ENCODE measurements at regions not wholly inside any gene's neighbourhood (a gene's known extent, or its start where the extent isn't known, plus 50 kb on each side); places are given as distances from the start of the nearest gene placed in this dataset.
"Not testable (repeated sequence)": the region's sequence is repeated elsewhere in the genome, so short reads cannot be mapped to it uniquely, and the experiment has no call there.

DNA sequence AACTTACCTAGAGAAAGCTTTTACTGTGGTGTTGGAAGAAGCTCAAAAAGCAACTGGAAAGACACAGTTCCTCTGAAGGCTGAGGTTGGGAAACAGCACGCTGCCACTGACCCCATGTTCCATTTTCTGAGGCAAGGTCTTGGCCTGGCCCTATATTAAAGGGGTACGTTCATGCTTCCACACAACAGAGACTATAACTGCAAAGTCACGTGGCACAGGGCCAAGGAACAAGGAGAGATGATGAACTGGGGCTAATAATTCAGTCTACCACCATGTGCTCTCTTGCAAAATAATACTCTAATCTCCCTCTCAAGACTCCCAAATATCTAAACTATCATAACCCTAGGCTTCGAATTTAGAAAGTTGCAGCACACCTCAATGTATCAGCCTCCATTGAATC is 381.6 kb downstream of the DSEL start:
- Mint-ChIP-seq H3K4me1 (ENCODE audit: low read depth) (no peaks in the 10 kb centered on the region), H3K27ac (no peak overlapping the region), H3K9me3 (ENCODE audit: low read depth) (no peaks in the 10 kb centered on the region), H3K36me3 (no peaks in the 10 kb centered on the region), H3K4me3 (no peak overlapping the region), H3K27me3 (no peaks in the 10 kb centered on the region)

DNA sequence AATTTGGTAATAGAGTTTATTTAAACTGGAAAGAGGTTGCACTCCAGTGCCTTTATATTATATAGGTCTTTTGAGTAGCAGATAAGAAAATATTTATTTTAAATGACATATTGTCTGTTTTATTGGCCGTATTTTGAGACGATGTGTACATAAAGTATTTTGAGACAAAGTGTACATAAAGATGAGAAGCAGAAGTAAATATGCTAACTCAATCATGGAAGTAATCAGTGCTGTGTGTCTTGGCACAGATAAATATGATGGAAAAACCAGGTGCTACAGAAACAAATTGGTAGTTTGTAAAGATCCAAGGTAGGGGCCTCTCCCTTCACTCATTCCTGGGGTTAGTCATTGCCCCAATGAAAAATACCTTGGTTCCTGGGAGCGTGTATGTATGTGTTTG is 382.9 kb downstream of the DSEL start:
- Mint-ChIP-seq H3K4me1 (ENCODE audit: low read depth) (no peaks in the 10 kb centered on the region), H3K9me3 (ENCODE audit: low read depth) (no peaks in the 10 kb centered on the region), H3K4me3 (no peak overlapping the region), H3K27me3 (peaks cover 3% of the 10 kb centered on the region), H3K36me3 (no peaks in the 10 kb centered on the region), H3K27ac (no peak overlapping the region)

- no peaks in the 10 kb centered on the region for H3K36me3 Mint-ChIP-seq
Observed at GRCh38 chr18:67132919-67133318, 383.6 kb downstream of the DSEL start.

DNA sequence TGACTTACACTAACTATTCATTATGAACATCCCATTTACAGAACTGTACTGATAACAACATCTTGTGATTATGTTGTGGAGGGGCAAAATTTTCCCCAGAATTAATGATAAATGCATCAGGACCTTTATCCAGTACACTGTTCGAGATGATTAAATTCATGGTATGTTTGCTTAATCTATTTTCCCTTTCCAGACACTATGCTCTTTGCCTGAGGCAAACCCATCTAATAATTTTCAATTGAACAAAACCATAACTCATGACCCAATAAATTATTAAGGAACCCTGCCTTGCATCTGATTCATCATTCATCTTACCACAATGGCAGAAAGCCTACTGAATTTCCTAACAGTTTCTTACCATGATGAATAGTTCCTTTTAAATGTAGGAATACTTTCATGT is 385.0 kb downstream of the DSEL start:
- Mint-ChIP-seq H3K27ac (no peak overlapping the region), H3K4me3 (no peak overlapping the region)

More at GRCh38 chr18:67132919-67133318, 383.6 kb downstream of the DSEL start:
- Mint-ChIP-seq H3K27me3 (peaks cover 6% of the 10 kb centered on the region), H3K4me1 (ENCODE audit: low read depth) (no peaks in the 10 kb centered on the region), H3K4me3 (no peak overlapping the region), H3K27ac (no peak overlapping the region), H3K9me3 (ENCODE audit: low read depth) (no peaks in the 10 kb centered on the region)

DNA sequence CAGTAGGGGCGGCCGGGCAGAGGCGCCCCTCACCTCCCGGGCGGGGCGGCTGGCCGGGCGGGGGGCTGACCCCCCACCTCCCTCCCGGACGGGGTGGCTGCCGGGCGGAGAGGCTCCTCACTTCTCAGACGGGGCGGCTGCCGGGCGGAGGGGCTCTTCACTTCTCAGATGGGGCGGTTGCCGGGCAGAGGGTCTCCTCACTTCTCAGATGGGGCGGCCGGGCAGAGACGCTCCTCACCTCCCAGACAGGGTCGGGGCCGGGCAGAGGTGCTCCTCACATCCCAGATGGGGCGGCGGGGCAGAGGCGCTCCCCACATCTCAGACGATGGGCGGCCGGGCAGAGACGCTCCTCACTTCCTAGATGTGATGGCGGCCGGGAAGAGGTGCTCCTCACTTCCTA is 389.8 kb downstream of the DSEL start:
- H3K27me3 Mint-ChIP-seq = not testable (repeated sequence)

More for the DNA sequence above, 385.0 kb downstream of the DSEL start:
- Mint-ChIP-seq H3K4me1 (ENCODE audit: low read depth) (no peaks in the 10 kb centered on the region), H3K36me3 (no peaks in the 10 kb centered on the region), H3K9me3 (ENCODE audit: low read depth) (no peaks in the 10 kb centered on the region), H3K27me3 (peaks cover 6% of the 10 kb centered on the region)

DNA sequence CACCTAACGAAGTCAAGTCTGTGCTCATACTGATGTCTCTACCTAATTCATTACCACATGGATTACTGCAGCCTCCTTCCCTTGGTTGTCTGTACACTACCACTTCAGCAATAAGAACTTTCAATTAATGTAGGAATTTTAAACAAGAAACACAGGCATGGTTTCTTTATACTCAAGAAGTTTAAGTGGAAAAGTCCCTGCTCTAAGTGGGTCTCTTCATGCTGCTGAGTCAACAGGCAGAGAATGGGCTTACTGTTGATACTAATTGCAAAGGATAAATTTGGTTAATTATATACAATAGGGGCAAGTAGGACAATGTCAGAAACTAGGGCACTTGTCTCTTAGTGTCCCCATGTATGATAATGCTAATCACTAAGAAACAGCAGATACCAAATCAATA is 392.6 kb downstream of the DSEL start:
- Mint-ChIP-seq H3K9me3 (ENCODE audit: low read depth) (no peaks in the 10 kb centered on the region), H3K4me3 (no peak overlapping the region), H3K27me3 (peaks cover 2% of the 10 kb centered on the region), H3K36me3 (no peaks in the 10 kb centered on the region), H3K27ac (no peak overlapping the region), H3K4me1 (ENCODE audit: low read depth) (no peaks in the 10 kb centered on the region)

More for the DNA sequence above, 389.8 kb downstream of the DSEL start:
- not testable (repeated sequence) for H3K4me3 Mint-ChIP-seq; H3K36me3 Mint-ChIP-seq; H3K27ac Mint-ChIP-seq; H3K4me1 Mint-ChIP-seq (ENCODE audit: low read depth); H3K9me3 Mint-ChIP-seq (ENCODE audit: low read depth)

DNA sequence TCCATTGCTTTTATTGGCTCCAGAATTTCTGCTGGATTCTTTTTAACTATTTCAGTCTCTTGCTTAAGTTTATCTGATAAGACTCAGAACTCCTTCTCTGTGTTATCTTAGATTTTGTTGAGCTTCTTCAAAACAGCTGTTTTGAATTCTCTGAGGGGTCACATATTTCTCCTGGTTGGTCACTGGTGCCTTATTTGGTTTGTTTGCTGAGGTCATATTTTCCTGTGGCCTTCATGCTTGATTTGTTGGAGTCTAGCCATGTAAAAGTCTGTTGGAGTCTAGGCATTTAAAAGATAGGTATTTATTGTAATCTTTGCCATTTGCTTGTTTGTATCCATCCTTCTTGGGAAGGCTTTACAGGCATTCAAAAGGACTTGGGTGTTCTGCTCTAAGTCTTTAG is 398.7 kb downstream of the DSEL start:
- Mint-ChIP-seq H3K36me3 (no peaks in the 10 kb centered on the region), H3K27ac (no peak overlapping the region), H3K4me1 (ENCODE audit: low read depth) (no peaks in the 10 kb centered on the region), H3K27me3 (peaks cover 4% of the 10 kb centered on the region), H3K9me3 (ENCODE audit: low read depth) (no peaks in the 10 kb centered on the region), H3K4me3 (no peak overlapping the region)

GRCh38 chr18:67109535-67109934 is 407.0 kb downstream of the DSEL start:
- H3K27ac Mint-ChIP-seq = no peak overlapping the region
- no peaks in the 10 kb centered on the region for H3K36me3 Mint-ChIP-seq
- H3K4me3 Mint-ChIP-seq = no peak overlapping the region
- H3K27me3 Mint-ChIP-seq = no peaks in the 10 kb centered on the region
- H3K9me3 Mint-ChIP-seq (ENCODE audit: low read depth) = no peaks in the 10 kb centered on the region
- no peaks in the 10 kb centered on the region for H3K4me1 Mint-ChIP-seq (ENCODE audit: low read depth)

DNA sequence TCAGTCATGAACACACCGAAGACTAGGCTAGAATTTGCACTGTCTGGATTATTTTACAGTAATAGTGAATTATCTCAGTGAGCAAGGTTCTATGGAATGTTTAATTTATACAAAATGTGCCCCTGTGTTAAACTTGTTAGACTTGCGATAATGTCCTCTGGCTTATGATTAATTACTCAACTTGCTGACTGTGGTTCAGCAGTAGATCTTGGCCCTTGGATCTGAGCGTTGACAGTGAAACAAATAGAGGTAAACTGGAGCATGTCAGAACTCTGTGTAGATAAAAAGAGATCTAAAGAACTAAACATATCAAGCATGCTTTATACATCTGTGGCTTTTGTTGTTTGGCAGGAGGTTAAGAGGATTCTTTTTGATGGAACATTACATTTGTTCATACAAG is 407.6 kb downstream of the DSEL start:
- no peak overlapping the region for H3K4me3 Mint-ChIP-seq
- no peak overlapping the region for H3K27ac Mint-ChIP-seq
- H3K4me1 Mint-ChIP-seq (ENCODE audit: low read depth) = no peaks in the 10 kb centered on the region
- H3K27me3 Mint-ChIP-seq = no peaks in the 10 kb centered on the region
- no peaks in the 10 kb centered on the region for H3K36me3 Mint-ChIP-seq
- H3K9me3 Mint-ChIP-seq (ENCODE audit: low read depth) = no peaks in the 10 kb centered on the region

DNA sequence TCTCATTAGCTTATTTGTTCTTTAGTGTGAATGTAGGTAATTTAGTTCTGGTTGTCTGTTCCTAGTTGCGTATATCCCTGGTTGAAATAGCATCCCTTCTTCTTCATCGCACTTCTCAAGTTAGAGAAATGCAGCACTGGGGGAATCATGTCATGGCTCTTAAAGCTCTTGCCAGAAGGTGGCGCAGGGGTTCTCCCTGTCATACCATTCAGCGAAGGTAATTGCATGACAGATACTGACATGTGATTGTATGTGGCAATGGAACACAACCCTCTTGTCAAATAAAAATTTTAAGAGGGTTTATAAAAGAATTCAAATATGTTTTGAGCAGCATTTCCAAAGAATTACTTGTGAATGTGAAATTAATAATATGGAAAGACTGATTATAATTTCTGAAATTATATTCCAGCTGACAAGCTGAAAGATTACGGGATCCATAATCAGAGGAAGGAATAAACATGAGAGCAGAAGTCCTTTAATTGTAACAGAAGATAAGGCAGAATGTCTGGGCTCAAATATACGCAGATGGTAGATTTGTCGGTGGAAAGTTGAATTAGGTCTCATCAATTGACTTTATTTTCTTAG is 411.7 kb downstream of the DSEL start:
- Mint-ChIP-seq H3K9me3 (ENCODE audit: low read depth) (no peaks in the 10 kb centered on the region), H3K27ac (no peak overlapping the region), H3K4me1 (ENCODE audit: low read depth) (no peaks in the 10 kb centered on the region), H3K36me3 (no peaks in the 10 kb centered on the region), H3K27me3 (no peaks in the 10 kb centered on the region), H3K4me3 (no peak overlapping the region)

- Mint-ChIP-seq H3K36me3 (no peaks in the 10 kb centered on the region), H3K27me3 (no peaks in the 10 kb centered on the region), H3K4me1 (ENCODE audit: low read depth) (no peaks in the 10 kb centered on the region), H3K4me3 (no peak overlapping the region), H3K9me3 (ENCODE audit: low read depth) (no peaks in the 10 kb centered on the region), H3K27ac (no peak overlapping the region)
Observed at GRCh38 chr18:67094123-67094522, 422.4 kb downstream of the DSEL start.

- Mint-ChIP-seq H3K9me3 (ENCODE audit: low read depth) (no peaks in the 10 kb centered on the region), H3K27me3 (no peaks in the 10 kb centered on the region), H3K4me3 (no peak overlapping the region), H3K36me3 (no peaks in the 10 kb centered on the region), H3K27ac (no peak overlapping the region), H3K4me1 (ENCODE audit: low read depth) (no peaks in the 10 kb centered on the region)
Observed at GRCh38 chr18:67092141-67092540, 424.4 kb downstream of the DSEL start.

- Mint-ChIP-seq H3K36me3 (no peaks in the 10 kb centered on the region), H3K4me1 (ENCODE audit: low read depth) (no peaks in the 10 kb centered on the region), H3K27me3 (no peaks in the 10 kb centered on the region), H3K27ac (no peak overlapping the region), H3K9me3 (ENCODE audit: low read depth) (no peaks in the 10 kb centered on the region), H3K4me3 (no peak overlapping the region)
Observed at GRCh38 chr18:67081482-67082211, 434.9 kb downstream of the DSEL start.

GRCh38 chr18:67080601-67081000 is 435.9 kb downstream of the DSEL start:
- H3K4me1 Mint-ChIP-seq (ENCODE audit: low read depth) = no peaks in the 10 kb centered on the region
- no peak overlapping the region for H3K27ac Mint-ChIP-seq
- H3K4me3 Mint-ChIP-seq = no peak overlapping the region
- no peaks in the 10 kb centered on the region for H3K9me3 Mint-ChIP-seq (ENCODE audit: low read depth)
- no peaks in the 10 kb centered on the region for H3K27me3 Mint-ChIP-seq
- no peaks in the 10 kb centered on the region for H3K36me3 Mint-ChIP-seq

DNA sequence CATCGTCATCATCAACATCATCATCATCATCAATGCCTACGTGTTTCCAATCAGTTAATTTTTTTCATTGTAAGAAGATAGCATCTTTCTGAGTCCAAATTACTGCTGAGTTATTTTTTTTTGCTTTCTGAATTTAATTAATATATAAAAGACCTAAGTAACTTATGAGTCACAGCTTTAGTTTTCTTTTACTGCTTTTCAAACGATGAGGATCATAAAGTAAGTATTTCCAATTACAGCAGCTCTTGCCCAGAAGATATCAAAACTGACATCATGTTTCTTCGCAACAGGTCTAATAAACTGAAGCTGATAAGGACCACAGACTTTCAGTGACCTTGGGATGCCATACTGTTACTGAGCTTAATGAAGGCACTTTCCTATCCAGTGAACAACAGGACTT is 442.2 kb downstream of the DSEL start:
- Mint-ChIP-seq H3K27ac (no peak overlapping the region), H3K9me3 (ENCODE audit: low read depth) (no peaks in the 10 kb centered on the region), H3K36me3 (no peaks in the 10 kb centered on the region), H3K27me3 (no peaks in the 10 kb centered on the region), H3K4me3 (no peak overlapping the region), H3K4me1 (ENCODE audit: low read depth) (no peaks in the 10 kb centered on the region)

- H3K36me3 Mint-ChIP-seq = no peaks in the 10 kb centered on the region
- H3K4me3 Mint-ChIP-seq = no peak overlapping the region
- H3K4me1 Mint-ChIP-seq (ENCODE audit: low read depth) = no peaks in the 10 kb centered on the region
- no peaks in the 10 kb centered on the region for H3K27me3 Mint-ChIP-seq
- H3K9me3 Mint-ChIP-seq (ENCODE audit: low read depth) = no peaks in the 10 kb centered on the region
- no peak overlapping the region for H3K27ac Mint-ChIP-seq
Observed at GRCh38 chr18:67072791-67073190, 443.7 kb downstream of the DSEL start.
